ENCODE measurements at regions not wholly inside any gene's neighbourhood (a gene's known extent, or its start where the extent isn't known, plus 50 kb on each side); places are given as distances from the start of the nearest gene placed in this dataset.

- no peak overlapping the region for H3K4me3 ChIP-seq (ENCODE audit: low read length)
- DNase-seq (ENCODE audit: low read depth), result no peak
- H3K9me3 ChIP-seq (ENCODE audit: control insufficient read depth, low read length), result no peaks in the 10 kb centered on the region
- H3K9ac ChIP-seq (ENCODE audit: low read length), result no peak overlapping the region
- no peaks in the 10 kb centered on the region for H3K27me3 ChIP-seq (replicated peaks; ENCODE audit: control insufficient read depth, insufficient read depth, low read length)
- H3K36me3 ChIP-seq (ENCODE audit: control insufficient read depth, insufficient read depth, low read length, severe bottlenecking), result no peaks in the 10 kb centered on the region
- H3K4me1 ChIP-seq (ENCODE audit: control insufficient read depth, insufficient read depth, low read length), result no peaks in the 10 kb centered on the region
Measured at GRCh38 chr3:17844236-17844635, 101.8 kb upstream of the TBC1D5 start.

- H3K9me3 ChIP-seq (ENCODE audit: control insufficient read depth, low read length), result no peaks in the 10 kb centered on the region
- peaks cover 6% of the 10 kb centered on the region for H3K4me1 ChIP-seq (ENCODE audit: control insufficient read depth, insufficient read depth, low read length)
- no peaks in the 10 kb centered on the region for H3K27me3 ChIP-seq (replicated peaks; ENCODE audit: control insufficient read depth, insufficient read depth, low read length)
- H3K9ac ChIP-seq (ENCODE audit: low read length), result no peak overlapping the region
- no peak overlapping the region for H3K4me3 ChIP-seq (ENCODE audit: low read length)
- H3K36me3 ChIP-seq (ENCODE audit: control insufficient read depth, insufficient read depth, low read length, severe bottlenecking), result no peaks in the 10 kb centered on the region
- peak; percentile 89 for DNase-seq (ENCODE audit: low read depth)
Measured at GRCh38 chr3:17841190-17841828, 98.9 kb upstream of the TBC1D5 start.

- no peak for DNase-seq (ENCODE audit: low read depth)
- Histone ChIP-seq H3K4me3 (ENCODE audit: low read length) (no peak overlapping the region), H3K27me3 (replicated peaks; ENCODE audit: control insufficient read depth, insufficient read depth, low read length) (no peaks in the 10 kb centered on the region), H3K9ac (ENCODE audit: low read length) (no peak overlapping the region), H3K9me3 (ENCODE audit: control insufficient read depth, low read length) (no peaks in the 10 kb centered on the region), H3K36me3 (ENCODE audit: control insufficient read depth, insufficient read depth, low read length, severe bottlenecking) (no peaks in the 10 kb centered on the region), H3K4me1 (ENCODE audit: control insufficient read depth, insufficient read depth, low read length) (peaks cover 6% of the 10 kb centered on the region)
Measured at GRCh38 chr3:17840651-17841050, 98.2 kb upstream of the TBC1D5 start.

DNA sequence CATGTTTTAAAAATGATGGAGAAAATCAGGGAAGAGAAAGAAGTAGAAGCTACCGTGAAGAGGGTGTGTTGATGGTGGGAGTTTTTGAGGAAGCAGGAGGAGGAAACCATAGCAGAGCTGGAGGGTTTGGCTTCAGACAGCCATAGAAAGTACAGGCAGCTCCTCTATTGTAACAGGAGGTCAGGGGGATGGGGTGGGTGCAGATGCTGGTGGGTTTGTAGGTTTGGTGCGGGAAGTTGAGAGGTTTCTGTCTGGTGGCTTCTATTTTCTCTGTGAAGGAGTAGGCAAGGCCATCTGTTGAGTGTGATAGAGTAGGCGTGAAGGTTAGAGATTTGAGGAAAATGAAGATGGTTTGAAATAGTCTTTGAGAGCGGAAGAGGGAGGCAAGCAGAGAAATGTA is 97.7 kb upstream of the TBC1D5 start:
- H3K4me3 ChIP-seq (ENCODE audit: low read length), result no peak overlapping the region
- H3K9me3 ChIP-seq (ENCODE audit: control insufficient read depth, low read length), result no peaks in the 10 kb centered on the region
- DNase-seq (ENCODE audit: low read depth), result no peak
- H3K36me3 ChIP-seq (ENCODE audit: control insufficient read depth, insufficient read depth, low read length, severe bottlenecking), result no peaks in the 10 kb centered on the region
- H3K27me3 ChIP-seq (replicated peaks; ENCODE audit: control insufficient read depth, insufficient read depth, low read length), result no peaks in the 10 kb centered on the region
- H3K4me1 ChIP-seq (ENCODE audit: control insufficient read depth, insufficient read depth, low read length), result peaks cover 6% of the 10 kb centered on the region
- no peak overlapping the region for H3K9ac ChIP-seq (ENCODE audit: low read length)

GRCh38 chr3:17836919-17837318 is 94.5 kb upstream of the TBC1D5 start:
- peaks cover 10% of the 10 kb centered on the region for H3K4me1 ChIP-seq (ENCODE audit: control insufficient read depth, insufficient read depth, low read length)
- peak overlapping the region; percentile 65 for H3K4me3 ChIP-seq (ENCODE audit: low read length)
- no peak for DNase-seq (ENCODE audit: low read depth)
- no peaks in the 10 kb centered on the region for H3K27me3 ChIP-seq (replicated peaks; ENCODE audit: control insufficient read depth, insufficient read depth, low read length)
- no peaks in the 10 kb centered on the region for H3K9me3 ChIP-seq (ENCODE audit: control insufficient read depth, low read length)
- peak overlapping the region; percentile 9 for H3K9ac ChIP-seq (ENCODE audit: low read length)
- no peaks in the 10 kb centered on the region for H3K36me3 ChIP-seq (ENCODE audit: control insufficient read depth, insufficient read depth, low read length, severe bottlenecking)

DNA sequence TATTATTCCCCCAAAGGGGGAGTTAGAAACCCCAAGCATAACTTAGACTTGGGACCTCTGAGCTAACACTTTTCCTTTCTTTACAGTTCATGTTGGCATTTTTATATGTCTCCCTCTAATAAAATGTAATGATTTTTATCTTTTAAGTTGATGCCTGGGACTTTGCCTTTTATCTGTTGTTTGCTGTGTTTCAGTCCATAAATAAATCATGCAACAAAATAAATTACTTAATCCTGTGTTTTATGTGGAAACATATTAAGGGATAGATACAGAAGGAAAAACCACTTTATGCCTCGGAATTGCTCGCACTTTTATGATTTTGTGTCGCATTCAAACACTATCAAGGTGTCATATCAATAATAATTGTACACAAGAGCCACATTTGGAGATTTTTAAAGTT is 93.7 kb upstream of the TBC1D5 start:
- Histone ChIP-seq H3K36me3 (ENCODE audit: control insufficient read depth, insufficient read depth, low read length, severe bottlenecking) (no peaks in the 10 kb centered on the region), H3K27me3 (replicated peaks; ENCODE audit: control insufficient read depth, insufficient read depth, low read length) (no peaks in the 10 kb centered on the region), H3K9ac (ENCODE audit: low read length) (no peak overlapping the region), H3K4me1 (ENCODE audit: control insufficient read depth, insufficient read depth, low read length) (peaks cover 19% of the 10 kb centered on the region), H3K4me3 (ENCODE audit: low read length) (no peak overlapping the region), H3K9me3 (ENCODE audit: control insufficient read depth, low read length) (no peaks in the 10 kb centered on the region)
- no peak for DNase-seq (ENCODE audit: low read depth)

DNA sequence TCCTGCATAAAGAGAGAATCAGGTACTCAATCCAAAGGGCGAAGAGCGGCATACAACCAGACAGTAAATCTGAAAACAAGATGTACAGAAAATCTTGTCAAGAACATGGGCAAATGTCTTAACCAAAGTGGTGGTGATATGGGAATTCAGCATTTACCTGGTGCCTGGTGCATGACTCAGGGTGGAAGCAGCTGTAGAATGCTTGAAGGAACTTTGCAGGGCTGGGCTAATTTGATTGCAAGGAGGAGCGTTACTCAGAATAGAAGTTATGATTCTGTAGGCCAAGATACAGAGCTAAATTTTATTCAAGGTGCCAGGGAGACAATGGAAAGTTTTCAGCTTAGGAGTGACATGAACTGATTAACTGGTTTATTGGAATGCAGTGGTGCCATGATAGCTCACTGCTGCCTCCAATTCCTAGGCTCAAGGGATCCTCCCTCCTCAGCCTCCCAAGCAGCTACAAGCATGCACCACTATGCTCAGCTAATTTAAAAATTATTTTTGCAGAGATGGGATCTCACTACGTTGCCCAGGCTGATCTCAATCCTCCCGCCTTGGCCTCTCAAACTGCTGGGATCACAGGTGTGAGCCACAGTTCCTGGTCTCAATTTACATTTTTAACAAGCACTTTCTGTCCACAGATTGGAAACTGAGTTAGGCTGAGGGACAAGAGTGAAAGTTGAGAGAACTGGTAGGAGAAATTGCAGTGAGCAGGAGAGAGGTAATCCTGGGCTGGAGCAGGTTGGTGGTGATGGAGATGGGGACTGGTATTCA is 91.5 kb upstream of the TBC1D5 start:
- Histone ChIP-seq H3K27me3 (replicated peaks; ENCODE audit: control insufficient read depth, insufficient read depth, low read length) (no peaks in the 10 kb centered on the region), H3K4me3 (ENCODE audit: low read length) (no peak overlapping the region), H3K9me3 (ENCODE audit: control insufficient read depth, low read length) (no peaks in the 10 kb centered on the region), H3K36me3 (ENCODE audit: control insufficient read depth, insufficient read depth, low read length, severe bottlenecking) (no peaks in the 10 kb centered on the region), H3K4me1 (ENCODE audit: control insufficient read depth, insufficient read depth, low read length) (peaks cover 21% of the 10 kb centered on the region), H3K9ac (ENCODE audit: low read length) (no peak overlapping the region)
- no peak for DNase-seq (ENCODE audit: low read depth)

- no peak overlapping the region for H3K4me3 ChIP-seq (ENCODE audit: low read length)
- DNase-seq (ENCODE audit: low read depth), result peak; percentile 28
- no peaks in the 10 kb centered on the region for H3K9me3 ChIP-seq (ENCODE audit: control insufficient read depth, low read length)
- no peak overlapping the region for H3K9ac ChIP-seq (ENCODE audit: low read length)
- H3K4me1 ChIP-seq (ENCODE audit: control insufficient read depth, insufficient read depth, low read length), result peaks cover 21% of the 10 kb centered on the region
- no peaks in the 10 kb centered on the region for H3K27me3 ChIP-seq (replicated peaks; ENCODE audit: control insufficient read depth, insufficient read depth, low read length)
- no peaks in the 10 kb centered on the region for H3K36me3 ChIP-seq (ENCODE audit: control insufficient read depth, insufficient read depth, low read length, severe bottlenecking)
Measured at GRCh38 chr3:17832016-17832415, 89.6 kb upstream of the TBC1D5 start.

- no peaks in the 10 kb centered on the region for H3K27me3 ChIP-seq (replicated peaks; ENCODE audit: control insufficient read depth, insufficient read depth, low read length)
Measured at GRCh38 chr3:17831366-17831765, 88.9 kb upstream of the TBC1D5 start.

DNA sequence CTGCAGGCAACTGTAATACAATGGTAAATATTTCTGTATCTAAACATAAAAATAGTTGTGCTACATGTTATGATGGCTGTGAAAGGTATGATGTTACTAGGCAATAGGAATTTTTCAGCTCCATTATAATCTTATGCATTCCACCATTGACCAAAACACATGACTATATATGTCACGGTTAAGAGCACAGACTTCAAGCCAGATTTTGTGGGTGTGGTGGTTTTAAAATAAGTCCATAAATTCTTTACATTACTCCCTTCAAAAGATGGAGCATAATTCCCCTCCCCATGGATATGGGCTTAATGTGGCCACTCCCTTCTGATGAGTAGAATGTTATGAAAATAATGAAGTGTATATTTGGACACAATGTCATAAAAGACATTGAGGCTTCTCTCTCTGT is 88.4 kb upstream of the TBC1D5 start:
- no peaks in the 10 kb centered on the region for H3K9me3 ChIP-seq (ENCODE audit: control insufficient read depth, low read length)
- H3K9ac ChIP-seq (ENCODE audit: low read length), result no peak overlapping the region
- H3K36me3 ChIP-seq (ENCODE audit: control insufficient read depth, insufficient read depth, low read length, severe bottlenecking), result no peaks in the 10 kb centered on the region
- H3K27me3 ChIP-seq (replicated peaks; ENCODE audit: control insufficient read depth, insufficient read depth, low read length), result no peaks in the 10 kb centered on the region
- peaks cover 15% of the 10 kb centered on the region for H3K4me1 ChIP-seq (ENCODE audit: control insufficient read depth, insufficient read depth, low read length)
- H3K4me3 ChIP-seq (ENCODE audit: low read length), result no peak overlapping the region
- peak; percentile 46 for DNase-seq (ENCODE audit: low read depth)

More at GRCh38 chr3:17831366-17831765, 88.9 kb upstream of the TBC1D5 start:
- Histone ChIP-seq H3K4me3 (ENCODE audit: low read length) (no peak overlapping the region), H3K9ac (ENCODE audit: low read length) (no peak overlapping the region), H3K4me1 (ENCODE audit: control insufficient read depth, insufficient read depth, low read length) (peaks cover 15% of the 10 kb centered on the region), H3K36me3 (ENCODE audit: control insufficient read depth, insufficient read depth, low read length, severe bottlenecking) (no peaks in the 10 kb centered on the region), H3K9me3 (ENCODE audit: control insufficient read depth, low read length) (no peaks in the 10 kb centered on the region)
- DNase-seq (ENCODE audit: low read depth), result peak; percentile 52

DNA sequence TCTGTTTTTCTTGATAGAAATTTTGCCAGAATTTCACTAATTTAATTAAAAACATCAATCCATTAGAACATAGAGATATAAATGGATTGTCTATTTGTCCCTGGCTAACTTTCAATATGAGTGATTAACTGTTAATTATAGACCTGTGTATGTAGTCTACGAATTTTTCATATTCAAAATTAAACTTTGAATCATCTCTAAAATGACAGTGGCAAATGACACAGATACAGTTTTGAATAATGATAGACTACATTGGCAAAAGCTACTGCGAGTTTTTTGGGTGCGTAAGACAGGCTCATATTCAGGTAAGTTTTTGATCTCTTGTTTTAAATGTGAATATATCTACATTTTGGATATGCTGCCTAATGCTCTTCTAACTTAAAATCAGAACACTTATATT is 86.0 kb upstream of the TBC1D5 start:
- Histone ChIP-seq H3K4me3 (ENCODE audit: low read length) (no peak overlapping the region), H3K27me3 (replicated peaks; ENCODE audit: control insufficient read depth, insufficient read depth, low read length) (no peaks in the 10 kb centered on the region), H3K9ac (ENCODE audit: low read length) (no peak overlapping the region), H3K9me3 (ENCODE audit: control insufficient read depth, low read length) (no peaks in the 10 kb centered on the region), H3K4me1 (ENCODE audit: control insufficient read depth, insufficient read depth, low read length) (peaks cover 15% of the 10 kb centered on the region), H3K36me3 (ENCODE audit: control insufficient read depth, insufficient read depth, low read length, severe bottlenecking) (no peaks in the 10 kb centered on the region)
- no peak for DNase-seq (ENCODE audit: low read depth)

Measured in adipocyte (in vitro differentiated cells).